GM19324 (cell line): ENCODE measurements at regions not wholly inside any gene's neighbourhood (a gene's known extent, or its start where the extent isn't known, plus 50 kb on each side); places are given as distances from the start of the nearest gene placed in this dataset.

Experiments
- ATAC-seq: cut with Tn5 transposase; IDR thresholded peaks from one replicate; pipeline ENCODE4 v1.9.1; 2021; ENCODE audit warnings: mild to moderate bottlenecking, moderate library complexity; ENCODE audit not compliant: unreplicated experiment, low FRiP score

DNA sequence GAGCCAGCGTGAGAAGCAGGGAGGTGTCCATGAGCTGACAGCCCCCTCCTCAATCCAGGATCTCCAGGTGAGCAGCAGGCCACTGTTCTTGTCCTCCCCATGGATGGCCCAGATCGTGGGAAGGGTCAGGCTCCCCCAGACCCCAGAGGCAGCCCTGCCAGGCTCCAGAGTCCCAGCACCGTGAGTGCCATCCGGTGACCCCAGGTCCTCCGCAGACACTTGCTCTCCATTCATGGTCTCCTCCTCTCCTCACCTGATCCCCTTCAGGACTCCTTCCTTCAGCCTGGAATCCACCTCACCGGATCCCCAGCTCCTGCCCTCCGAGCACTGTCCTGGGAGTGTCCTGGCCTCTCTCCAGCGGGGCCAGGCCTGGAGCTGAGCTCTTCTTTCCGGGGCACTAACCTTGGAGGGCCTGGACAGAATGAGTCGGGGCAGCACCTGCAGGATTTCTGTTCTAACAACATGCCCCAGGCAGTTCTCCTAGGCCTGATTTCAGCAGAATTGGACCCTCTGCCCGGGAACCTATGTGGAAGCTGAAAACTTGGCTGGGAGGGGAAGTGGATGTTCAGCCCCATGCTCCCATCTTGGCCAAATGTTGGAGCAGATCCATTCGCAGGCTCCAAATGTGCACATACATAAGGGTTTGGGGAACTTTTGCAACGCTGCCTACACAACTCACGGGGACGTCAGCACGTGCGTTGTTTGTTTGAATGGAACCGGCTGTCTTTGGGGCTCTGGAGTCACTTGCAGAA lies 341.6 kb upstream of the SFSWAP start:
- ATAC-seq: no peak

DNA sequence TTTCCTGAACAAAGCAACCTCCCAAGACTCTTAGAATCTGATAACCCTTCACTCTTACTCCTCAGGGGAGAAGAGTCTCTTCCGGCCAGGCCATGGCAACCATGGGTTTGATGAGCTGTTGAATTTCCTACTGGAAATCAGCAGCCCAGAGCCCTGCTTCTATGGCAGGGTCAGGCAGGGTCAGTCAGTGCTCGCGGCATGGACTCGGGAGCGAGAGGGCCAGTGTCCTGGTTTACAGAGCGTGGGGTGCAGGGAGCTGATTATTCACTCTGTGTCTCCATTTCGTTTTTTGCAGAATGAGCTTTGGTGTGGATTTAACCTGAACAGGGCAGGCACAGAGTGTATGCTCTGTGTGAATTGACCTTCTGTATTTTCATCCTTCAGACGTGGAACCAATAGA lies 340.6 kb upstream of the SFSWAP start:
- ATAC-seq: no peak

DNA sequence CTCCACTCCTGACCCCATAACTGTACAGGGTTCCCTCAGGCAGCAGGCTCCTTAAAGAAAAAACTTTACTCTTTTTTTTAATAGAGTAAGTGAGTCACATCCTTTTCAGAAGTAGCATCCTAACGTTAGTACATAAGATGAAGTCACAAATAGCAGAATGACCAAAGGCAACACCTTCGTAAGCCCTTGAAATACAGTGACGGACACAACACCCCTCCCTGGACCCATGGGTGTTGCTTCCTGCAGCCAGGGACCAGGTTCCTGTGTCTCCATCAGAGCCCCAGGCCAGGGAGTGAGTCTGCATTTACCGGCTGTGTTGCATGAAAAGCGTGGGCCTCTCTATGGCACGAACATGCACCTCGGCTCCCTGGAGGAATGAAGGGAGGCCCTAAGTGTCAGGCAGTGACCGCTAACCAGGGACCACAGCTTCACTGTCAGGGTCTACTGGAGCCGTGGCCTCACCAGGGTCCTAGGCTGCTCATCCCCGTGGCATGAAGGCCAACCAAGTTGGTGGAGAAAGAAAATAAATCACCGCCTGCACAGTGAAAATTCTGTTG lies 340.0 kb upstream of the SFSWAP start:
- ATAC-seq: no peak

DNA sequence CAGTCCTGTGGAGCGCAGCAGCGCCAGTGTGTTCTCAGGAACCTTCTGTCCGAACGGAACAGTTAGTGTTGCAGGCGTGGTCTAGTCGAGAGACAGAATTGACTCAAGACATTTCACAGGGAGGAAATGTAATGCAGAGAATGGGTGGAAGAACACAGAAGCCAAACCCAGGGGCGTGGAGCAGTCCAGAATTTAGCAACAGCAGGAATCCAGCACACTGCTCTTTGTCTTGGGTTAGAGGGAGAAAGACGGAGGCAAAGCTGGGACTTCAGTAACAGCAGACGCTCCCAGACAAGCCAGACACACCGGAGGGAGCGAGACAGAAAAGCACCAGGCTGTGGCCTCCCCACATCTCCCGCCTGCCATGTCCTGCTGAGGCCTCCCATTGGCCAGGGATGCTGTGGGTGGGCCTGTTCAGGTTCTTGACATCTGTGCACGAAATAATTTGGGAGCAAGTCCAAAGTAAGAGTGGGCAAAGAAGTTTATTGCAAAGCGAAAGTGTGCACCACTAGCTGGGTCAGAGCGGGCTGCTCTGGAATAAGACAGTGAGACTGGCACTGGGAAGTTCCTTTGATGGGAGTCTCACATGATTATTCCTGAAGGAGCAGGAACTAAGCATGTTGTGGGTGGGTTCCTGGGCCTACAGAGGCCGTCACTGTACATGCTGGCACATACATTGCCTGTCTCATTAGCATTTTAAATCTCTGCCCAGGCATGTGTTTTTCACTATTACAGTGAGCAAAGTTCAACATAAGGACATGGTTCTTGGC lies 339.3 kb upstream of the SFSWAP start:
- ATAC-seq: no peak

DNA sequence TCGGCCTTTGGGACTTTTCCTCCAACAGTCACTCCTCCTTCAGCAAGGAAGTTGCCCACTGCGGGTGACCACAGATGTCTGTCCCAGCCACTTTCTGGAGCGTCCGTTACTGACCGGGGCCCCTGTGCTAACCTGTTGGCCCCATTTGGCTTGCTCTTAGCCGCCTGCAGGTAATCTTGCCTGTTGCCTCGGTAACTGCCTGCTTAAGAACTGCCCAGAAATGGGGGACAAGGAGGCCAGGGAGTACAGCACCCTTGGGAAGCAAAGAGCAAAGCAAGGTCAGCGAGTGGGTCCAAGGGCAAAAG lies 338.8 kb upstream of the SFSWAP start:
- no peak for ATAC-seq

DNA sequence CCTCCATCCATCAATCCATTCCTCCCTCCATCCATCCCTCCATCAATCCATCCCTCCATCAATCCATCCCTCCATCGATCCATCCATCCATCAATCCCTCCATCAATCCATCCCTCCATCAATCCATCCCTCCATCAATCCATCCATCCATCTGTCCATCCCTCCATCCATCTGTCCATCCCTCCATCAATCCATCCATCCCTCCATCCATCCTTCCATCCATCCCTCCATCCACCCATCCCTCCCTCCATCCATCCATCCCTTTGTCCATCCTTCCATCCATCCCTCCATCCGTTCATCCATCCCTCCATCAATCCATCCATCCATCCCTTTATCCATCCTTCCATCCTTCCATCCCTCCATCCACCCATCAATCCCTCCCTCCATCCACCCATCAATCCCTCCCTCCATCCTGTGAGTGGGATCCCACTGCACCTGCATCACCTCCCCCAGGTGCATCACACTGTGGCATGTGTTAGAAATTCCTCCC lies 338.1 kb upstream of the SFSWAP start:
- ATAC-seq: no peak

DNA sequence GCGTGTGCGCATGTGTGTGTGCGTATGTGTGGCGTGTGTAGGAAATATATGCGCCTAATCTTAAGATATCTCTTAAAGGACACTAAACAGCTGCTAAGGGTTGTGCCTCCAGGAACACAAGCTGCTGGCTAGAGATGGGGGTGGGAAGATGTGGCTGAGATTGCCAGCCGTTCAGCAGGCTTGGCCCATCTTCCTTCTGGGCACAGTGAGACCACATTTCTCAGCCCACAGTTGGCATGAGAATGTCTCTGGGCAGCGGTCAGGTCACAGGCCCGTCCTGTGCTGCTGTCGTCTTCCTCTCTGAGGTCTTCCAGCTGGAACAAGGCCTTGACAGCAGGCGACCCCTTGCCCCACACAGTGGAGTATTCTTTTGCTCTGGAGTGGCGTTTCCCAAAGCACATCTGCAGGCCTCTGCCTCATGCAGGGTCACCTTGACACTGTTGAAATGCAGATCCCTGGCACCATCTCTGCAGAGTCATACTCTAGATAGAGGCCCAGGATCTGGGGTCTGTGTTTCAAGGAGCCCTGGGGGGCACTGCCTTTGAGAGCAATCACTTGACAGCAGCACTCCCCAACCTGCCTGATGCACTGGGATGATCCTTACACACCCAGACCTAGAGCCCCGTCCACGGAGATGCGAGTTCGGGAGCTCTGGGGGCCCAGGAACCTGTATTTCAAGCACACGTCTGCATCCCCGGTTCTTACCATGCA lies 335.5 kb upstream of the SFSWAP start:
- no peak for ATAC-seq

DNA sequence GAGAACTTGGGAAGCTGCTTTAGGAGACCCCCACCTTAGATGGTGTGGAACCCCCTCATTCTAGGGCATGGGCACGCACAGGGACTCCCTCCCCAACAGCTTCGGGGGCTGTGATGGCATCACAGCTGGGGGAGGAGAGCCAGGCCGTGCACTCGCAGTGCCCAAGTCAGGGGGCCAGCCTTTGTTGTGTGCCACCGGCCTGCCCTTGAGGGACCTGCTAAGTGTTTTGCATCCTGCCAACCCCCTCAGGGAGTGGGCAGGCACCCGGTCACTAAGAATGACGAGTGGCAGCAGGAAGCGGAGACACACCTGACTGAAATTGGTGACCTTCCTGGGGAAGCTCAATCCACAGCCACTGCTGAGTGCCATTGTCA lies 334.9 kb upstream of the SFSWAP start:
- ATAC-seq: no peak

DNA sequence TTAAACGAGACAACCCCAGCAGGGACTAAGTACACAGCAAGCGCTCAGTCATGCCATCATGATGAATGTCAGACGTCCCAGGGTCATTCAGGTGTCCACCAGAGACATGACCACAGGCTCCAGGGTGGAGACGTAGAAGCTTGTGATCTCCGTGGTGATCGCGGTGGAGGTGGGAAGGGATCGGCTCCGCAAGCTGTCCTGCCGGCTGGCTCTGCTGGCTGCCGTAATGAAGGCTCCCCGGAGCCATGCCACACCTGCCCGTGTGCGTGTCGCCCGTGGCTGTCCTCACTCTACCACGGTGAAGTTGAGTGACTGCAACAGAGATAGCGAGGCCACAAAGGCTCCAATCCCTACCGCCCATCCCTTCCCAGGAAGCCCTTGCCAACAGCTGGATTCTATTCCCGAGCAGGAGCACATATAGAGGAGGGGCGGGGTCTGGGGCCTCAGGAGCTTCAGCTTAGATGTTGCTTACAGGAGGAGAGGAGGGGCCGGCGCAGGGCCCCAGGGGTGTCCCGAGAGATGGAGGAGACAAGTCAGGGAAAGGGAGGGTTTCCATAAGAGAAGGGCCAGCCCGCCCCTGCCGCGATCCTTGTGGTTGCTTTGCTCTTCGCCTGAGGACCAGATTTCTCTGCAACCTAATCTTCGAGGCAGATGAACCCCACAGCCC lies 332.6 kb upstream of the SFSWAP start:
- ATAC-seq: no peak

DNA sequence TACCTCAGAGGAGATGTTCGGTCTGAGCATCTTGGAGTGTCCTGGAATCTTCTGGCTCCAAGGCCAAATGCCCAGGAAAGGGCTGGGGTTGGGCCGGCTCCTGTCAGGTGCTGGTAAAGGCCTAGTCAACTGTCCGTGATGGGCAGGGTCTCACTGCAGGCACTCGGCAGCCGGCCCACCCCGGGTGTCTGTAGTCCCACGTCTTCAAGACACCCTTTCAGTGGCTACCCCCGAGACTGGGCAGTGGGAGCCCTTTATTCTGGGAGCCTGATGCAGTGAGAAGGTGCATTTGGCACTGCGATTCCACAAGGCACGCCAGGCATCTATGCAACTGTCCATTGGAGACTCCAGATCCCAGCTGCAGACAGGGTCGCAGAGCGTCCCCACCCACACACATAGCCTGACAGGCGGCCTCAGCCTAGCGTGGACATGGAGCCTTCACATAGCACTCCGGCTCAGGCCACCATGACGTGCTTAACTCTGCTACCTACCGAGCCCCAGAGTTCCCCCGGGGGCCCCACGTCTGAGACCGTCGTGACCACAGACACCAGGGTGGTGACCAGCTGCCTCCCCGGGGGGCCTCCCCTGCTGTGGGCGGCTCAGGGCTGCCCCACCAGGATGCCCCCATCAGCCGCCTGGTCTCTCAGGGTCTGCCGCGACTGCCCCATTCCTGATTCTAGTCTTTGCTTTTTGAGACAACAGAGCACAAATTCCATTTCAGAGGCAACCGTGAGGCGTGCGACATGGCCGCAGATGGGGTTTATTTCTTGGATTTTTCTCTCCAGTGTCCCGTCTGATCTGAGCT lies 331.8 kb upstream of the SFSWAP start:
- ATAC-seq: no peak

DNA sequence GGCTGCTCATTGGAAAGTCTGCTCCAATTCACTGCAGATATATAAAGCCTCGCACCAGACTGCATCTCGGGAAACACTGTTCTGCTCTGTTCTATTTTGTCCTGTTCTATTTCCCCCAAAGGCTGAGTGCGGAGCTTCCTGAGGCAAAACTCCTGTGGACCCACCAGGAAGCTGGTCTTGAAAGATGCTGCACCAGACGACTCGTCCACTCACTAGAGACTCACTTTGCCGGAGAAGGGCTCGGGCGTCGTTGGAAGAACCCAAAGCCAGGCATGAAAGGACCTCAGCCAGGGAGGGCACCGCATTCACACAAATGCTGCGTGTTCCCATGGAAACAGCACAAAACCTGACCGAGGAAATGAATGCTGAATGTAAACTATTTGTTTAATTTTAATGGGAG lies 331.2 kb upstream of the SFSWAP start:
- no peak for ATAC-seq

DNA sequence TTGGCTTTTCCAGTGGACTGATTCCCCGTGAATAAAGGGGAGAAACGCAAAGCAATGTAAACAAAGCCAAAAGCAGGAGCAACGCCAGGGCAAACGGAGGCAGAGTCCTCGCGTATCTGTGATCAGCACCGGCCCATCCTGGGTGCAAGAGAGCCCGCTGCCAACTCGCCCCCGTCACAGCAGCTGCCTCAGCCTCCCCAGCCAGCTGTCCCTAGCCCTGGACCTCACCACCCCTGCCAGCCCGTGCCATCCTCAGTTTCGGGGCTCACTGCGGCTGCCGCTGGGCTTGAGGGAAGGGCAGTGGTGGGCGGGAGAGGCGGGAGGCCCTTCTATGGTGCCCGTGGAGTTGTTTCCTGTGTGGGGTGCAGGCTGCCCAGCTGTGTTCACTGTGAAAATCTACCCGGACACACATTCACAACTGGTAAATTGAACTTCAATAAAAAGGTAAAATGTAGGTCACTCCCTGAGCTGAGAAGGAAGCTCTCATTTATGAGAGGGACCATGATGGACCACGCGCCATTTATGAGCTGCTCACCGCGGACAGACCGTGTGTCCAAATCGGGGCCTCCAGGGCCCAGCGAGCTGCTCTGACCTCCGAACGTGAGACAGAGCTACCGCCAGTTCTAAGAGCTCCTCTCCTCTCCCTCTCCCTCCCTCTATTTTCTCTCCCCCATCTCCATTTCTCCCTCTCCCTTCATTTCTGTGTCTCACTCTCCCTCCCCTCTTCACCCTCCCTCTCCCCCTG lies 330.5 kb upstream of the SFSWAP start:
- ATAC-seq: no peak

DNA sequence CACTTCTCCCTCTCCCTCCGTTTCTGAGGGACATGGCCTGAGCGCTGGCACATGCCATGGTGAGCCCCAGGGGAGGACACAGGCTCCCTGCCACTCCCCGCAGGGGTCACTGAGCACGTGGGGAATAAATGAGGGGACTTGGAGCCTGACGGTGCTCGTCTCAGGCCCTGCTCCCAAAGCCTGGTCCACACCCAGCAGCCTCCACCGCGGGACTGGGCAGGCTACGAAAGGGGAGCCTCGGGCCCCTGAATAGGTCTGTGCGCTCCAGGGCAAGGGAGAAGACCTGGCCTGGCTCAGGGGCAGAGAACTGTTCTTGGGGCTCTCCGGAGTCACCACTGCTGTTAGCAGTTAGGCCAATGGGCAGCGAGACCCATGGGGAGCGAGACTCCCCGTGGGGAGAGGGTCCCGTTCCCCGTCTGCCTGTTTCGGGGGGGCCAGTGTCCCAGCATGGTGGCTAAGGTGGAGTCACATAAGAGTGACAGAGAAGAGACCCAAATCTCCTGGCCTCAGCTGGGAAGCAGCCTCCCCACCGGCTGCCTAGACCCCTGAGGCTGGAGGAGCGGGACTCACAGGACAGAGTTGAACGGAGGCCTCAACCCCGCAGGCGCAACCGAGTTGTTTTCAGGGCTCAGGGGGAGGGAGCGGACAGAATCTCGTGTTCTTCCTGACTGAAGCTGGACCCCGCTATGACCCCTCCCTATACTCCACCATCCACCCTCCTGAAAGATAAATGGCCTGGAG lies 329.8 kb upstream of the SFSWAP start:
- no peak for ATAC-seq

DNA sequence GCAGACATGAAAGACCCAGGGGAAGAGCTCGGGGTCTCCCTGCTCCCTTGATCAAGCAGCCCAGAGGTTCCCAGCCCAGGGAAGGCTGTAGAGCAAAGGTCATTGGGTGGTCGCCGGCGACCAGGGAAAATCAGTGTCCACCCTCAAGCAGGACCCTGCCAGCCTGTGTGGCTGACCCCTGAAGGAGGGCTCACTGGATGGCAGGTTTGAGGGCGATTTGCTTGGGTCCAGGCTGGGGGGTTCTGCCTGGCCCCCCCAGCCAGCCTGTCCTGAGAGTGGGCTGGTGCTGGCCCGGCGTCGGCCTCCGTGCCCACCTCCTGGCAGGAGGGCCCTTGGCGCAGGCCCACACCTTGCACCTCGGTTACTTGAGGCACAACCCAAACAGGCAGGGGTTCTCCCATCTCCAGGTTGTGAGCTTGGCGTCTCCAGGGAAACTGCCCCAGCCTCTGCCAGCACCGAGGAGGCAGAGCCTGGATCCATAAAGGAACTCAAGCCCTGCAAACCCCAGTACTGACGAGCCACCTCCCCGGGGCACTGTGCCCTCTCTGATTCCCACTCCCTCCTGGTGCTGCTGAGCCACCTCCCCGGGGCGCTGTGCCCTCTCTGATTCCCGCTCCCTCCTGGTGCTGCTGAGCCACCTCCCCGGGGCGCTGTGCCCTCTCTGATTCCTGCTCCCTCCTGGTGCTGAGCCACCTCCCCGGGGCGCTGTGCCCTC lies 329.0 kb upstream of the SFSWAP start:
- no peak for ATAC-seq

DNA sequence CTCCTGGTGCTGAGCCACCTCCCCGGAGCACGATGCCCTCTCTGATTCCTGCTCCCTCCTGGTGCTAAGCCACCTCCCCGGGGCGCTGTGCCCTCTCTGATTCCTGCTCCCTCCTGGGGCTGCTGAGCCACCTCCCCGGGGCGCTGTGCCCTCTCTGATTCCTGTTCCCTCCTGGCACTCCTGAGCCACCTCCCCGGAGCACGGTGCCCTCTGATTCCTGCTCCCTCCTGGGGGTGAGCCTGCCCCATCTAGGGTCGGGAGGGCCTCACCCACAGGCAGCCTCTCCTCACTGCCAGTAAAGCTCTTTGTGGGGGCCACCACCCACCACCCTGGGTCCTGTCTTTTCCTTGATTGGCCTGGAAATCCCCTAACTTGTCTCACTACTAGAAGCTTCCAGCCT lies 327.6 kb upstream of the SFSWAP start:
- ATAC-seq: no peak

DNA sequence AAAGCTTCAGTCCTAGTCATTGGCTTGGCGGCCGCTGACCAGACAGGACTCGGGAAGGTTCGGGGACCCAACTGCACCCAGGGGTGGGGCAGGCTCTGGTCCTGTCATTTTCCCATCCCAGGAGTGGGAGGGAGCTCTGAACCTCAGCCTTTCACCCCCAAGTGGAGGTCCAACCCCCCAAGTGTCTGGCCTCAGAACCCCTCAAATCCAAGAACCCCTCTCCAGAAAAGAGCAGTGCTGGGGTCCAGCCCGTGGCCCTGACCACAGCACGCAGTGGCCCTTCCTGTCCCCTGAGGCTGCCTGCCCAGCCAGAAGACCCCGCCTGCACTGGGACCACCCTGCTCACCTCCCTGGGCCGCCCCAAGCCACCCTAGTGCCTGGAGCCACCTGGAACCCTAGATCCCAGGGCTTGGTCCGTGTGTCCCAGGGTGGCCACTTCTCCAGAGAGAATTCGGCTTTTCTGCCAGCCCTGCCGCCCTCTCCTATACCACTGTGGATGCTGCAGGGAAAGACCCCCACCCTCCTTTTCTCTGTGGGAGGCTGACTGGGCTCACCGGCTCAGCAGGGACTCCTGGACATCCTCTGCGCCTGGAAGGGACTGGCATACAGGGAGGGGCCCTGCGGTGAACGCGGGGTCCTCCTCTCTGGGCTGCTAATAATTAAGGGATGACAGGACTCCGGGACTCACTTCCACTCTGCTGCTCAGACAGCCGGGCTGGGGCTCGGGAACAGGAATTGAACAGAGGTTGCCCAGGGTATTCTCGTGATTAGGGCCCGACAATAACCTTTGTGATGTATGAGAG lies 326.9 kb upstream of the SFSWAP start:
- ATAC-seq: no peak

DNA sequence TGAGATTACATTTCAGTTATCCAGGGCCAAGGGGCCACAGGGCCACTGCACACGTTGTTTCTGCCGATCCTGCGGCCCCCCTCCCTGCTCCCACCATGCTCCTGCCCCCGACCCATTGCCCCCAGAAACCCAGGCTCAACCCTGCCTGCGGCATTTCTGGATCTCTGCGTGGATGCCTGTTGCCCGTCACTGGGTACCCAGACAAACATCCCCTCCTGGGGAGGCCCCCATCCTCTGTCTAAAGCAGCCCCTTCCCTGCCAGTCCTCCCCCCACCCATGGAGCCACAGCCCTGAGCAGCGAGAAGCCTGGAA lies 326.4 kb upstream of the SFSWAP start:
- ATAC-seq: no peak
